B cell (primary cell): ENCODE measurements at regions not wholly inside any gene's neighbourhood (a gene's known extent, or its start where the extent isn't known, plus 50 kb on each side); places are given as distances from the start of the nearest gene placed in this dataset.

Source experiments
- ATAC-seq: fragments of 200-7000 bp; cut with Tn5 transposase; one replicate; pipeline ENCODE4 v1.10.0; 2021; ENCODE audit warnings: low read depth, mild to moderate bottlenecking, moderate number of reproducible peaks, moderate library complexity
- CTCF ChIA-PET: fragments of 350-600 bp; sonication (Branson Sonifier 250); formaldehyde crosslinking; loops from one replicate; lab custom pipeline; 2021; ENCODE audit warnings: antibody characterized with exemption, inconsistent platforms; lab: Charles Lee
- POLR2A ChIA-PET: fragments of 350-600 bp; sonication (Branson Sonifier 250); formaldehyde crosslinking; loops from one replicate; lab custom pipeline; 2021; ENCODE audit warnings: antibody characterized with exemption; lab: Charles Lee
- DNase-seq: peaks from one replicate; pipeline ENCODE4 v3.0.0; 2013
- H2AFZ ChIP-seq: 2 replicates; pipeline ENCODE4 v1.6.1; 2012; ENCODE audit warnings: mild to moderate bottlenecking, low read depth, low read length; ENCODE audit not compliant: insufficient read depth, poor library complexity, severe bottlenecking
- H3K27ac ChIP-seq, 2 donors: 1 replicate in 1 of 2; 2 replicates in 1 of 2; pipeline ENCODE4 v1.5.1; 2012 to 2013; ENCODE audit warnings: low read length in 2 of 2, mild to moderate bottlenecking in 2 of 2, moderate library complexity in 1 of 2
- H3K27me3 ChIP-seq, 4 experiments: fragments of 200-600 bp in 1 of 4; sonication (generic) in 1 of 4; replicated peaks in 1 of 4; 1 replicate in 2 of 4; 2 replicates in 2 of 4; pipeline versions ENCODE4 v1.6.1 to v1.7.0; 2013 to 2016; ENCODE audit warnings: low read length in 3 of 4, mild to moderate bottlenecking in 2 of 4, mixed read lengths in 1 of 4, moderate library complexity in 1 of 4; ENCODE audit not compliant: insufficient read depth in 4 of 4, control insufficient read depth in 3 of 4; ENCODE audit errors: control extremely low read depth in 1 of 4
- H3K36me3 ChIP-seq, 2 experiments: replicated peaks in 1 of 2; 1 replicate in 1 of 2; 2 replicates in 1 of 2; pipeline versions ENCODE4 v1.6.1 to v1.7.1; 2013; ENCODE audit warnings: low read length in 1 of 2; ENCODE audit not compliant: insufficient read depth in 2 of 2, control insufficient read depth in 1 of 2; ENCODE audit errors: control extremely low read depth in 1 of 2, extremely low read depth in 1 of 2
- H3K4me1 ChIP-seq, 2 donors: fragments of 200-600 bp in 1 of 2; sonication (generic) in 1 of 2; 1 replicate in 1 of 2; 2 replicates in 1 of 2; pipeline versions ENCODE4 v1.5.1 to v1.6.1; 2013 to 2017; ENCODE audit warnings: low read length in 2 of 2; ENCODE audit not compliant: control insufficient read depth in 2 of 2, insufficient read depth in 2 of 2
- H3K4me2 ChIP-seq: replicated peaks from 2 replicates; pipeline ENCODE3; 2012; ENCODE audit warnings: mild to moderate bottlenecking, low read depth, low read length; ENCODE audit not compliant: poor library complexity, severe bottlenecking
- H3K4me3 ChIP-seq, 5 experiments: fragments of 200-600 bp in 1 of 5; sonication (generic) in 1 of 5; 1 replicate in 3 of 5; 2 replicates in 2 of 5; pipeline versions ENCODE4 v1.5.1 to v1.7.0; 2011 to 2016; ENCODE audit warnings: low read length in 4 of 5, mild to moderate bottlenecking in 4 of 5, low read depth in 2 of 5, control low read depth in 1 of 5, moderate library complexity in 1 of 5; ENCODE audit not compliant: insufficient read depth in 1 of 5; ENCODE audit errors: control extremely low read depth in 1 of 5, extremely low read depth in 1 of 5
- H3K79me2 ChIP-seq: fragments of 200-600 bp; sonication (generic); one replicate; pipeline ENCODE4 v1.6.0; 2016; ENCODE audit warnings: low read length; ENCODE audit not compliant: control insufficient read depth, insufficient read depth
- H3K9ac ChIP-seq: fragments of 200-600 bp; sonication (generic); 2 replicates; pipeline ENCODE4 v1.6.1; 2017; ENCODE audit warnings: mild to moderate bottlenecking, low read length, moderate library complexity
- H3K9me3 ChIP-seq, 3 donors: one replicate each; pipeline versions ENCODE4 v1.6.1 to v1.7.1; 2013; ENCODE audit warnings: low read length in 2 of 3; ENCODE audit not compliant: control insufficient read depth in 2 of 3, insufficient read depth in 1 of 3; ENCODE audit errors: control extremely low read depth in 1 of 3
- H4K20me1 ChIP-seq: 2 replicates; pipeline ENCODE4 v1.6.0; 2012; ENCODE audit warnings: mild to moderate bottlenecking, low read length; ENCODE audit not compliant: insufficient read depth, control insufficient read depth, poor library complexity, severe bottlenecking
- H3K27ac Mint-ChIP-seq: one replicate; pipeline ENCODE4 v1.8.0; 2021; ENCODE audit warnings: mixed read lengths
- H3K27me3 Mint-ChIP-seq: one replicate; pipeline ENCODE4 v1.8.0; 2021; ENCODE audit warnings: mixed read lengths
- H3K4me1 Mint-ChIP-seq: one replicate; pipeline ENCODE4 v1.8.0; 2021; ENCODE audit warnings: mixed read lengths
- H3K4me3 Mint-ChIP-seq: one replicate; pipeline ENCODE4 v1.8.0; 2021; ENCODE audit warnings: mixed read lengths
- H3K9me3 Mint-ChIP-seq: one replicate; pipeline ENCODE4 v1.8.0; 2022; ENCODE audit warnings: mixed read lengths; ENCODE audit not compliant: insufficient read depth
- CTCF ChIP-seq: fragments of 200-600 bp; IDR thresholded peaks from one replicate; pipeline ENCODE4 v1.8.0; 2022; ENCODE audit warnings: antibody characterized with exemption, mild to moderate bottlenecking
- EZH2 ChIP-seq: IDR thresholded peaks from 2 replicates; pipeline ENCODE4 v1.6.1; 2012; ENCODE audit warnings: borderline replicate concordance, low read depth, mild to moderate bottlenecking, moderate library complexity, low read length; ENCODE audit not compliant: insufficient read depth, poor library complexity, severe bottlenecking
- WGBS: methylation state at CpG from one replicate; pipeline ENCODE4 v1.1.5; 2013; ENCODE audit warnings: missing lambda C conversion rate; ENCODE audit not compliant: insufficient coverage; 5-methylcytosine and 5-hydroxymethylcytosine counted together
- intact Hi-C: fragments of 100-400 bp; cut with micrococcal nuclease; formaldehyde crosslinking; loops from one replicate; pipeline ENCODE4 v1.10.0; 2022

DNA sequence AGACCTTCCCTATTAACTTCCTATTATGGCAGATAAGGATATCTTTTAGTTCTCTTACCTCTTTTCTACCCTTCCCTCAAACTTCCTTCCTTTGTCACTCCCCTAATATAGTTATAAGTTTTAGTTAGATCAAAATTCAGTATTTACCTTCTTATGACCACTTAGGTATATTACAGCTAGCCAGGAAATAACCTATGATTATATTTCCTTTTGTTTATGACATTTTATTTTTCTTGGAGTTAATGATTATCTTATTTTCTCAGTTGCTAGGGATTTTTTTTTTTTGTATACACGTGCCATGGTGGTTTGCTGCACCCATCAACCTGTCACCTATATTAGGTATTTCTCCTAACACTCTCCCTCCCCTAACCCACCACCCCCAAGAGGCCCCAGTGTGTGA is 88.2 kb upstream of the ZBED5 start:
- no CpG with 5 or more reads among the region's 1 CpG for WGBS
- POLR2A ChIA-PET = interaction anchor here (0.7 kb wide), 1 partner anchor 32 kb away, joined by 3 read pairs; no protein-coding TSS in a partner anchor

DNA sequence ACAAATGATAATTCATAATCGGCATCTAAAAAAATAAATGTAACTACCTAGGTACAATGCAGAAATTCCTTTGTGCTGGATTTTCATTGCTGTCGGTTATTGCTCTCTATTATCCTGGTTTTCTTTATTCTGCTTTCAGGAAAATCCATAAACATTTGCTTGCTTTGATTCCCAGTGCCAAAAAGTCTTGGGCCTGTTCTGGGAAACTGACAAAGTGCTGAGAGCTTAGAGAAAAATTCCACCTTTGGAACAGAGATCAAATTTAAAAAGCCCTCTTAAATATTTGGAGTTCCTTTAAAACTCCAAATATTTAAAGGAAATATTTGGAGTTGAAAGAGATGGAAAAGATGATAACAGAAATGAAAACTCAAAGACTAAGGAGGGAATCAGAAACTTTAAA is 87.3 kb upstream of the ZBED5 start:
- Mint-ChIP-seq H3K4me1 (no peaks in the 10 kb centered on the region), H3K27ac (no peak overlapping the region), H3K27me3 (peaks cover 24% of the 10 kb centered on the region), H3K9me3 (peaks cover 2% of the 10 kb centered on the region), H3K4me3 (no peak overlapping the region)
- CTCF ChIA-PET = interaction anchor here (1.3 to 4.8 kb wide), 4 partner anchors 11 to 89 kb away, joined by 3 to 40 read pairs (median 11); no protein-coding TSS in a partner anchor
- Histone ChIP-seq H3K4me3 (no peak overlapping the region), H3K79me2 (no peaks in the 10 kb centered on the region), H3K36me3 (no peaks in the 10 kb centered on the region), H4K20me1 (no peaks in the 10 kb centered on the region), H3K4me1 (no peaks in the 10 kb centered on the region), H3K27me3 (no peaks in the 10 kb centered on the region), H3K4me2 (no peak overlapping the region), H3K27ac (no peak overlapping the region), H3K9me3 (peaks cover 0 to 1% (median 0%) of the 10 kb centered on the region in 3 donors), H3K9ac (no peak overlapping the region), H2AFZ (no peak overlapping the region)
- DNase-seq (no peak), ATAC-seq (no peak)
- intact Hi-C loops = no loop called here
- WGBS = 100% methylated on average over 1 of the region's 2 CpGs
- POLR2A ChIA-PET = no interaction called here
- TF ChIP-seq CTCF (no peak), EZH2 (no peak)

More for the DNA sequence above, 88.2 kb upstream of the ZBED5 start:
- CTCF ChIA-PET = interaction anchor here (1.1 to 4.8 kb wide), 2 partner anchors 12 kb away, joined by 4 to 40 read pairs; no protein-coding TSS in a partner anchor
- no peak overlapping the region for H3K4me2 ChIP-seq
- H3K79me2 ChIP-seq = no peaks in the 10 kb centered on the region
- no peaks in the 10 kb centered on the region for H3K4me1 ChIP-seq
- H3K9me3 ChIP-seq = peaks cover 0 to 1% (median 0%) of the 10 kb centered on the region in 3 donors
- no peak overlapping the region for H3K4me3 ChIP-seq
- ATAC-seq = no peak
- H3K9me3 Mint-ChIP-seq = no peaks in the 10 kb centered on the region
- H3K27me3 Mint-ChIP-seq = peaks cover 32% of the 10 kb centered on the region
- H4K20me1 ChIP-seq = no peaks in the 10 kb centered on the region
- H3K9ac ChIP-seq = no peak overlapping the region
- H3K4me3 Mint-ChIP-seq = no peak overlapping the region
- intact Hi-C loops = no loop called here
- H2AFZ ChIP-seq = no peak overlapping the region
- H3K27ac Mint-ChIP-seq = no peak overlapping the region
- no peaks in the 10 kb centered on the region for H3K27me3 ChIP-seq
- TF ChIP-seq CTCF (no peak), EZH2 (no peak)
- no peak for DNase-seq
- no peaks in the 10 kb centered on the region for H3K4me1 Mint-ChIP-seq
- H3K36me3 ChIP-seq = no peaks in the 10 kb centered on the region
- no peak overlapping the region for H3K27ac ChIP-seq
